Femur (tissue), 1 donor: ENCODE measurements at regions not wholly inside any gene's neighbourhood (a gene's known extent, or its start where the extent isn't known, plus 50 kb on each side); places are given as distances from the start of the nearest gene placed in this dataset.

Experiments used
- DNase-seq: peaks from one replicate; pipeline ENCODE4 v3.0.0-alpha.2; 2017

- DNase-seq = no peak
Measured at GRCh38 chr10:105855791-105856190, 1214.7 kb downstream of the SORCS3 start.

GRCh38 chr10:105844676-105845570, 1203.8 kb downstream of the SORCS3 start:
- DNase-seq = no peak

DNA sequence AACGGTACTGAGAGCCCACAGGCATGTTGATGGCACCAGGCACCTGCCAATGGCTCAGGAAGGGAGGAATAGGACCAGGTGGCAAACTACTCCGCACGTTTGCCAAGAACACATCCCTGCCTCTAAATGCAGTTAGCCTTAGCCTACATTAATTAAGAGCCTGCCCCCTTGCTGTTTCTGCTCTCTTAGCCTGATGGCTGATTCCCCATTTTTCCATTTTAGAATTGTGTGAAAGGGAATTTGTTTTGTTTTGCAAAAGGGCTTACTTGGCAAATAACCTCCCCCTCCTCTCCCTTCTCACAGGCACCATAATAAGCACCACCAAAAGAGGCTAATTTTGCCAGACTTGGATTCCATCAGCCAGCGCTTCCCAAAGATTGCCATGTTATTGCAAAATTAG, 1203.2 kb downstream of the SORCS3 start:
- DNase-seq = no peak

DNA sequence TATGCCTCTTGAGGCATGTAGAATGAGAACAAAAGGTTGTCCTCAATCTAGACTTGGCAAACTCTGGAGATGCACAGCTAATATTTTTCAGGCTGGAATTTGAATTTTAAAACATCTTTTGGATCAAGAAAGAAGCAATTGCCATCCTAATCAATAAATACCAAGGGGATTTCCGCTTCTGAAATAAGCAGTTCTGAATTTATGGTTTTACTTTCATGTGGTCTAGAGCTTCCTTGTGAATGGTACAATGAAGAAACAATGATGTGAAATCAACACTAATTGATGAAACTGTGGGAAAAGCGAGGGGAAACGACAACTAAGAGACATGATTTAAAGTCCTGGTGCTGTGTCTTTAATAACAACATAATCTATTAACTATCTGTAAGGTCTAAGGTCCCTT, 1202.7 kb downstream of the SORCS3 start:
- DNase-seq = no peak

GRCh38 chr10:105840288-105840770, 1199.2 kb downstream of the SORCS3 start:
- DNase-seq = no peak

DNA sequence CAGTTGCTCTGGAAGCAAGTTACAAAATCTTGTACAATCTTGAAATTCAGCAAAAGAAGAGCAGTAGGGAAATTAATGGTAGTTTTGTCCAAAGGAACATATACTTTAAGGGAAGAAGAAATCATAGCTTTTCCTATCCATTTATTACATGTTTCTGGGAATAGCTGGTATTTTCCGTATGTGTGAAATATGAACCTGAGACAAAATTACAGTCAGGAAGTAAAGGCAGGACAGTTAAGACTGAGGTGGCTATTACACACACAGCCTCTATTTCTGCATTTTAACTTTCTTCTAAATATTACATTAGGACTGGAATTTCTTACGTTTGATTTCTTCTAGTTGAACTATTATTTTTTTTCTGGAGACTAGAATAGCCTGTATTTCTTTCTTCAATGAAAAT, 1197.3 kb downstream of the SORCS3 start:
- DNase-seq = no peak

DNA sequence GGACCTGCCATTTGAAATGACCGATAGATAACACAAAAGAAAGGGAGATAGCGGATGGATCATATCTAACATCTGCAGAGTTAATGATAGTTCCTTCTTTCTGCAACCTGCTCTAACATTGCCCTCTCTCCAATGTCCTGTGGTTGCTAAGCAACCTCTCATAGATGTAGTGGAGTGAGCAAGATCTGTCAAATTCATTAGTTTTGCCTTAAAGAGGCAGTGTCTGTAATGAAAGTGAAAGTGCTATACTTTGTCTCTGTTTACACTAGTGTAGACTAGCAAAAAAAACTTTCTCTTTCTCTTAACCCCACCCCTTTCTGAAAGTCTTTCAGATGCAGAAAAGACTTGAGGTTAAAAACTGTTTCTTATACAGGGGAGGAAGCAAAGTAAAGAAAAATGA, 1196.9 kb downstream of the SORCS3 start:
- no peak for DNase-seq

DNA sequence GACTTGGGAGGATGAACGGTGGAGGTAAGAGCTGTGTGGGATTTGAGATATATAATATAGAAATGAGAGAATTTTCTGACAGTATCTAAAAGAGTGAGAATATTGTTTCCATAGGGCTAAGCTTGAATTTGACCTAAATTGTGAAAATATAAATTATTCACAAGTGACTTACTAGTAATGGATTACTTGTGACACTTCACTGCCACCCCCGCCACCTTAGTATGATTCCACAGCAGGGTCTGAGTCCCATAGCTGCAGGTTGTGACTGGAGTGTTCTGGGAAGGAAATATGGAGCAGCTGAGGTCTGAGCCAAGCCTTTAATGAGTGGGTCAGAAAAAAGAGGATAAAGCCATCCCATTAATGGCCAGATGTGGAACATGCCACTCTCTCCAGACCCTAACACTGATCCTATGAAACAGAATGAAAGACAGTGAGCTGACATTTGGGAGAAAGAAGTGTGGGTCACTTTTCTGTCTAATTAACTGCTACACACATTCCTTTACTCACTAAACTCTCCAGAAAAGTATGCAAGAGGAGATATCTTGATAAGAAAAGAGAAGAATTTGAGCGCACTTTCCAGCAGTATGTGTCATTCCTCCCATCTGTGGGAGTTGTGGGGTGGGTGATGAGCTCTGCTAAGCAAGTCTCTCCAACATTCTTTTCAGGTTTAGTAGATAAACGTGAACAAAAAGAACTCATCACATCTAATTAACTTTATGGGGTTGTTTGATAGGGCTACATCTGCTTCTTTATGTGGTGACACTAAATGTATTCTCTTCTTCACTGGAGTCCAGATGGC, 1193.4 kb downstream of the SORCS3 start:
- no peak for DNase-seq

DNA sequence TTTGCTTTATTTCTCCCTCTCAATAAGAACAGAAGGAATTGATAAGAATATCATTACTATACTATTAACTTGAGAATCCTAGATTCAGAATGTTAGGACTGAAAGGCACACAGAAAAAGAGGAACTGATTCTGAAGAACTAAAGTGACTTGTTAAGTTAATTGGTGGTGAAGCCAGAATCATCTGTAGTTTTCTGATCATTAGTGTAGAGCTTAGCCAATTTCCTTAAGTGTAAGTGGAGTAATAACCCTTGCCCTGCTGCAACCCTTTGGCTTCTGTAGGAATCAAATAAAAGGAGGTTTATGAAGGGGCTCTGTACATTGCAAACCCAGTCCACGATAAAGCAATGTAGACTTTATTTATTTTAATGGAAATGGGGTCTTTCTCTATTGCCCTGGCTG, 1186.0 kb downstream of the SORCS3 start:
- no peak for DNase-seq

- no peak for DNase-seq
Measured at GRCh38 chr10:105807935-105808587, 1167.0 kb downstream of the SORCS3 start.

DNA sequence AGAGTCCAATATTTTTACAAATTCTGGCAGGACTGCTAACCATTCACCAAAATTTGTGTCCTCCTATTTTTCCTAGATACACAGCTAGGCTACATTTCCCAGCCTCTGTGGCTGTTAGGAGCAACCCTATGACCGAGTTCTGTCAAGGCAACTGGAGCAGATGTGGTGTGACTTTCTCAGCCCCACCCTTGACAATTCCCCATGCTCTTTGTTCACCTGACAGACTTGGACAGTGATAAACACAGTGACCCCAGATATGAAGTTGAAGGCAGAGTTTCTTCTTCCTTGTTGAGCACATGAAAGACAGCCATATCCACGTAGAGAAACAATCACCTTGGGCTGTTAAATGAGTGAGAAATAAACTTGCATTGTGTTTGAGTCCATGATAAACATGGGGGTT, 1162.1 kb downstream of the SORCS3 start:
- no peak for DNase-seq

DNA sequence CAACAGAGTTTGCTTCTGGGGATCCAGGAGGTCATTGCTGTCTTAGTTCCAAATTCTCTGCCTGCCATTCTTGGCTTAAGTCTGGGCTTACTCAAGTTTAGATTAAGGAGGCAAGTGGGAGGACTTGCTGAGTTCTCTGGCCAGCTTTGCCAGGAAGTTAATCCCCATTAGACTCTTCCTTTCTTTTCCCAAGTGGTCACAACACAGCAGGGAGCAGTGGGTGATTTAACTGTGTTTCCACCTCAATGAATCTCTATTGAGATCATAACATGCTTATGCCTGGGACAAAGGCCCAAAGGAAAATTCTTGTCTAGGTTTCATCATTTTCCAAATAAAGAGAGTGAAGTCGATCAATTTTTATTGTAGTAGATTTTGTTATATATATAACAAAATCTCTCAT, 1159.6 kb downstream of the SORCS3 start:
- DNase-seq = no peak

GRCh38 chr10:105798328-105798889, 1157.3 kb downstream of the SORCS3 start:
- no peak for DNase-seq

DNA sequence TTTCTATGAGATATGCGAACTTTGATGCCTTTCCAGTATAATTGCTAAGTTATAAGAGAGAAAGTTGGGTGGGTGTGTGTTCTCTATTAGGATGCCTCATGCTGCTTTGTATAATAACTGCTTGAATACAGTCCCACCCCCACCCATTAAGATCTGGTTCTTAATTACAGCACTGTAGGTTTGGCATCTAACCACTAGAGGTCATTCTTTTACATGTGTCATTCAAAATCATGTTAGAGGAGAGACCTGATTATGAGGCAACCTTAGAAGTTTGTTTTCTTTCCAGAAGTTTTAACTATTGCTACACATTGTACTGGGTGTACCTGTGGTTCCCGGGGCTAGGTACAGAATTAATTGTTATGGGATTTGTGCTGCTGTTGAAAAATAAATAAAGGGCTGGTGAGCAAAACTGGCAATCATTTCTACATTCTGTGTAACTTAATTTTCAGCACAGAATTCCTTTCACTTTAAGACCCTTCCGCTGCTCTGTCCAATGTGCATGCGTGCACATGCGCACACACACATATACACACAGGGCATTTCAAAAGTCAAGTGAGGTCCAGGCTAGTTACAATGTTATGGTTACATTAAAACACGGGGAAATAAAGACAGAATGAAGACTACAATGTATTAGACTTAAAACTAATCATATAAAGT, 1156.3 kb downstream of the SORCS3 start:
- DNase-seq = no peak

GRCh38 chr10:105793071-105793470, 1152.0 kb downstream of the SORCS3 start:
- no peak for DNase-seq

DNA sequence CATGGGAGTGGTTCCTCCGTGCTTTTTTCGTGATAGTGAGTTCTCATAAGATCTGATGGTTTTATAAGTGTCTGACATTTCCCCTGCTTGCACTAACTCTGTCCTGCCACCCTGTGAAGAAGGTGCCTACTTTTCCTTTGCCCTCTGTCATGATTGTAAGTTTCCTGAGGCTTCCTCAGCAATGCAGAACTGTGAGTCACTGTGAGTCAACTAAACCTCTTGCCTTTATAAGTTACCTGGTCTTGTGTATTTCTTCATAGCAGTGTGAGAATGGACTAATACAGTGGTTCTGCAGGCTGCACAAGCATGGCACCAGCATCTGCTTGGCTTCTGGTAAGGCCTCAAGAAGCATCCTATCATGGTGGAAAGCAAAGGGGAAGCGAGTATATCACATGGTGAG, 1144.6 kb downstream of the SORCS3 start:
- no peak for DNase-seq

GRCh38 chr10:105783936-105784483, 1142.9 kb downstream of the SORCS3 start:
- no peak for DNase-seq

DNA sequence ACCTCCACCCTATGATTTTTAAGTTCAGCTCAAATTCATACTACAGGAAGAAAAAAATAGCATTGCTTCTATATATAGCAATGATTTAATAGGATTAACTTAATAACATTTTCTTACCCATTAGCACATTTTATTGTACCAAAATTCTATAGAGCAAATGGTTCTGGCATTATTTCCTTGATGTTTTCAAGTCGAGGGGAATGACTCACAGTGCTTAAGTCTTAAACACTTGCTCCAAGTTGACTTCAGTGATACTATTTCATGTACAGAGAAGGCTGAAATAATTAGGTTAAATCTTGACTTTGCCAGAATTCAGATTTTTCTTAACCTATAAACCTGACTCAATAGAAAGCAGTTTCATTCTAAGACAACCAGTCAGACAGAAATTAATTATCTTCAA, 1133.8 kb downstream of the SORCS3 start:
- no peak for DNase-seq

- DNase-seq = no peak
Measured at GRCh38 chr10:105774351-105774750, 1133.3 kb downstream of the SORCS3 start.

- DNase-seq = no peak
Measured at GRCh38 chr10:105770524-105771212, 1129.6 kb downstream of the SORCS3 start.
